Parathyroid adenoma (tissue), 2 donors: ENCODE measurements at regions not wholly inside any gene's neighbourhood (a gene's known extent, or its start where the extent isn't known, plus 50 kb on each side); places are given as distances from the start of the nearest gene placed in this dataset.

ENCODE experiments used
- H2AFZ ChIP-seq: fragments of 300-600 bp; sonication (generic); one replicate; pipeline ENCODE4 v1.7.0; 2017; ENCODE audit warnings: antibody characterized with exemption, mild to moderate bottlenecking
- H3K27ac ChIP-seq: fragments of 300-600 bp; sonication (generic); one replicate; pipeline ENCODE4 v1.7.0; 2017
- H3K27me3 ChIP-seq: fragments of 300-600 bp; sonication (generic); one replicate; pipeline ENCODE4 v1.7.0; 2017; ENCODE audit warnings: low read length; ENCODE audit not compliant: control insufficient read depth, insufficient read depth
- H3K36me3 ChIP-seq: fragments of 300-600 bp; sonication (generic); one replicate; pipeline ENCODE4 v1.7.0; 2017; ENCODE audit warnings: low read length; ENCODE audit not compliant: control insufficient read depth, insufficient read depth
- H3K4me1 ChIP-seq: fragments of 300-600 bp; sonication (generic); one replicate; pipeline ENCODE4 v1.7.0; 2017; ENCODE audit warnings: control low read depth
- H3K4me2 ChIP-seq: fragments of 300-600 bp; sonication (generic); one replicate; pipeline ENCODE4 v1.7.0; 2017; ENCODE audit warnings: low read length
- H3K4me3 ChIP-seq: fragments of 300-600 bp; sonication (generic); one replicate; pipeline ENCODE4 v1.7.0; 2017; ENCODE audit warnings: low read depth, low read length
- H3K79me2 ChIP-seq: fragments of 300-600 bp; sonication (generic); one replicate; pipeline ENCODE4 v1.7.0; 2017; ENCODE audit warnings: control low read depth
- H3K9ac ChIP-seq: fragments of 300-600 bp; sonication (generic); one replicate; pipeline ENCODE4 v1.7.0; 2017; ENCODE audit warnings: mild to moderate bottlenecking
- H3K9me3 ChIP-seq: fragments of 300-600 bp; sonication (generic); one replicate; pipeline ENCODE4 v1.7.0; 2017; ENCODE audit warnings: low read length; ENCODE audit not compliant: control insufficient read depth
- TF ChIP-seq, protein P1 (sequence below): fragments of 300-600 bp; sonication (generic); IDR thresholded peaks from one replicate; pipeline ENCODE4 v1.7.0; 2017; ENCODE audit warnings: antibody characterized with exemption, mild to moderate bottlenecking
- donor health status: primary hyperparathyroidism.

DNA sequence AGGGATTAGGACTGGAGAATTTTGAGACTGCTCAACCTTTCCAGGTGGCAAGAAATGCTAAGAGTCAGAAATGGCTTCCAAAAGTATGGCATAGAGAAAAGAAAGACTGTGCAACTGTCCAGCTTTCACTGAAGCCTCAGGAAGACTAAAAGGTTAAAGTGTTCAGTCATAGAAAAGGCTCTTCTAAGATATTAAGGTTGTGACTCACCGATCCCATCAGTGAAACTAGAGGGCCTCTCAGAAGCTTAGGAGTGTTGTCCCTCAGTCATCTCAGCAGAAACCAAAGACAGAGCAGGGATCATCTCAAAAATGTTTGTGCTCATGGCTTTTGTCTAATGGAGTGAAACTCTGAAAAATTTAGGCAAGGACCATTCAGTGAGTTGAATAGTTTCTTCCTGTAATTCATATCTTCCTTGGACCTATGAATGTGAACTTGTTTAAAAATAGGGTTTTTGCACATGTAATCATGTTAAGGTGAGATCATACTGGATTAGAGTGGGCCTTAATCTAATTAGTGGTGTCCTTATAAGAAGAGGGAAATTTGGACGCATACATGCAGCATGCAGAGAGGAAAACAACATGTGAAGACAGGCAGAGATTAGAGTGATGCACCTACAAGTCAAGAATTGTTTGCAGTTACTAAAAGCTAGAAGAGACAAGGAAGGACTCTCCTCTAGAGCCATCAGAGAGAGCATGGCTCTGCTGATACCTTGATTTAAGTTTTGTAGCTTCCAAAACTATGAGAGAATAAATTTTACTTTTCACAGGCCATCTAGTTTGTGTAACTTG is 71.3 kb downstream of the RPE65 start:
- TF ChIP-seq, protein P1, sequence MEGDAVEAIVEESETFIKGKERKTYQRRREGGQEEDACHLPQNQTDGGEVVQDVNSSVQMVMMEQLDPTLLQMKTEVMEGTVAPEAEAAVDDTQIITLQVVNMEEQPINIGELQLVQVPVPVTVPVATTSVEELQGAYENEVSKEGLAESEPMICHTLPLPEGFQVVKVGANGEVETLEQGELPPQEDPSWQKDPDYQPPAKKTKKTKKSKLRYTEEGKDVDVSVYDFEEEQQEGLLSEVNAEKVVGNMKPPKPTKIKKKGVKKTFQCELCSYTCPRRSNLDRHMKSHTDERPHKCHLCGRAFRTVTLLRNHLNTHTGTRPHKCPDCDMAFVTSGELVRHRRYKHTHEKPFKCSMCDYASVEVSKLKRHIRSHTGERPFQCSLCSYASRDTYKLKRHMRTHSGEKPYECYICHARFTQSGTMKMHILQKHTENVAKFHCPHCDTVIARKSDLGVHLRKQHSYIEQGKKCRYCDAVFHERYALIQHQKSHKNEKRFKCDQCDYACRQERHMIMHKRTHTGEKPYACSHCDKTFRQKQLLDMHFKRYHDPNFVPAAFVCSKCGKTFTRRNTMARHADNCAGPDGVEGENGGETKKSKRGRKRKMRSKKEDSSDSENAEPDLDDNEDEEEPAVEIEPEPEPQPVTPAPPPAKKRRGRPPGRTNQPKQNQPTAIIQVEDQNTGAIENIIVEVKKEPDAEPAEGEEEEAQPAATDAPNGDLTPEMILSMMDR = no peak
- no peaks in the 10 kb centered on the region for H3K9me3 ChIP-seq
- no peaks in the 10 kb centered on the region for H3K36me3 ChIP-seq
- H3K4me2 ChIP-seq = no peak overlapping the region
- no peaks in the 10 kb centered on the region for H3K4me1 ChIP-seq
- no peaks in the 10 kb centered on the region for H3K79me2 ChIP-seq
- H3K27ac ChIP-seq = no peak overlapping the region
- no peak overlapping the region for H2AFZ ChIP-seq
- H3K27me3 ChIP-seq = no peaks in the 10 kb centered on the region
- H3K9ac ChIP-seq = no peak overlapping the region
- H3K4me3 ChIP-seq = no peak overlapping the region

DNA sequence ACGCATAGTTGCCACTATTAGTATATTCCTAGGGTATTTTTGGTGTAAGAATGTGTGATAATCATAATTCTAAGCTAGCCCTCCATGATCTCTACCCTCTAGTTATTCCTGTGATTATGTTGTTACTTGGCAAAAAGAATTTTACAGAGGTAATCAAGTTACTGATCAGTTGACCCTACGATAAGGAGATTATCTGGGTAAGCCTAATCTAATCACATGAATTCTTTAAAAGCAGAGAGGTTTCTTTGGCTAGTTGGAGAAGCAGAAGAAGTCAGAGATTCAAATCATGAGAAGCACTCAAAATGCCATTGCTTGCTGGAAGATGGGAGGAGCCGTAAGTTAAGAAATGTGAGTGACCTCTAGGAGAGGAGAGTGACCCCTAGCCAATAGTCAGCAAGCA is 72.7 kb downstream of the RPE65 start:
- Histone ChIP-seq H3K9me3 (no peaks in the 10 kb centered on the region), H3K4me2 (no peak overlapping the region), H2AFZ (no peak overlapping the region), H3K4me1 (no peaks in the 10 kb centered on the region), H3K27me3 (no peaks in the 10 kb centered on the region), H3K36me3 (no peaks in the 10 kb centered on the region), H3K4me3 (no peak overlapping the region), H3K9ac (no peak overlapping the region), H3K79me2 (no peaks in the 10 kb centered on the region), H3K27ac (no peak overlapping the region)
- TF ChIP-seq, protein P1 = no peak

DNA sequence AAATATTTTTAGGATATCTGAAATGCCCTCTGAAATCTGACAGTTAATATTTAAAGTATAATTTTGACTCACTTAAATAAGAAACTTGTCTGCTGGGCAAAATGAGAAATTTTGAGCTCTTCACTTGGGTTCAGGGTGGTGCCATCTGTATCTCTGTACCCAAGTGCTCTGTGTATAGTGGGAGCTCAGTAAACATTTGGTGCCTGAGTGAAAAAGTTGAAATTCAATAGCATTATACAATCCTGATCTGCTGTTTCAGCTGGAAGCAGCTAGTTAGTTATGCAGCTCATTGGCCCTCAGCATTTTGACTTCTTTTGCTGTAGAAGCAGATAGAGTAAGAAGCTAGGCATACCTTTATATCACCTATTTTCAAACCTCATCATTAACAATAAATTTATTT is 73.3 kb downstream of the RPE65 start:
- H3K9ac ChIP-seq = no peak overlapping the region
- TF ChIP-seq, protein P1 = no peak
- no peak overlapping the region for H3K4me3 ChIP-seq
- no peak overlapping the region for H3K27ac ChIP-seq
- H3K36me3 ChIP-seq = no peaks in the 10 kb centered on the region
- H2AFZ ChIP-seq = no peak overlapping the region
- no peaks in the 10 kb centered on the region for H3K27me3 ChIP-seq
- no peak overlapping the region for H3K4me2 ChIP-seq
- H3K4me1 ChIP-seq = no peaks in the 10 kb centered on the region
- H3K9me3 ChIP-seq = no peaks in the 10 kb centered on the region
- no peaks in the 10 kb centered on the region for H3K79me2 ChIP-seq

DNA sequence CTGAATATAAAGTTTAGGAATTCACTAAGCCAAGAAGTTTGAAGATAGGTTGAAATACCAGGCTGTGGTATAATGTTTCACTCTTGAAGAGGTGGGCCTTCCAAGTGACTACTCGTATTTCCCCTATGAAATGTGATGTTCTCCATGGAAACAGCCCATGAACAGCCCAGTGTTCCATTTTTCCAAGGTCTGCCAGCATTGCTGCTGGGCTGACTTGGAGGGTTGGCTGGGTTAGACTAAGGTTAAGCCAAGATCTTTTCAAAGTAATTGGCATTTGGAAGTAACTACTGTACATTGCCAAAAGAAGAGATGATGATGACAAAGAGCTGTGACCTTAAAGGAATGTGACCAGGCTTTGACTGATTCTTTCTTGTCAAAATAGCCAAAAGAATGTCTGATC is 73.8 kb downstream of the RPE65 start:
- Histone ChIP-seq H3K9ac (no peak overlapping the region), H3K4me1 (no peaks in the 10 kb centered on the region), H3K4me2 (no peak overlapping the region), H3K4me3 (no peak overlapping the region), H3K79me2 (no peaks in the 10 kb centered on the region), H3K36me3 (no peaks in the 10 kb centered on the region), H2AFZ (no peak overlapping the region), H3K27me3 (no peaks in the 10 kb centered on the region), H3K27ac (no peak overlapping the region), H3K9me3 (no peaks in the 10 kb centered on the region)
- TF ChIP-seq, protein P1 = no peak

DNA sequence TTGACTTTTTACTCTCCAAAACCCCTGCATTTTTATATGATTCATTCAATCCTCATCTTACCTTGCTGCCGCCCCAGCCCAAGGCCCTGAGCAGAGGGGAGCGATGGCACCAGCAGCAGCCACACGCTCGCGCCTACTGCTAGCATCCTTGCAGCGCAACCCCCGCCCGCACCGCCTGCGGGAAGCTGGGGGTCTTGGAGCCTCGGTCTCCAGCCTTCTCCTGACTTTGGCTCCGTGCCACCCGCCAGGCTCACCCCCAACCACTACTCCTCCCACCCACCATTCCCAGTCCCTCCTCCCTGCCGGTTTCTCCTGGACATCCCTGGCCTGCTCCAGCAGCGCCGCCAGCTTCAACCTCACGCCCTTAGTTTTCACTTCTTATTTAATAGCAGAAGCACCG is 76.6 kb downstream of the RPE65 start:
- H3K27me3 ChIP-seq = no peaks in the 10 kb centered on the region
- no peak overlapping the region for H2AFZ ChIP-seq
- no peaks in the 10 kb centered on the region for H3K9me3 ChIP-seq
- no peak overlapping the region for H3K27ac ChIP-seq
- H3K4me1 ChIP-seq = no peaks in the 10 kb centered on the region
- H3K4me2 ChIP-seq = no peak overlapping the region
- H3K9ac ChIP-seq = no peak overlapping the region
- H3K36me3 ChIP-seq = no peaks in the 10 kb centered on the region
- no peaks in the 10 kb centered on the region for H3K79me2 ChIP-seq
- TF ChIP-seq, protein P1 = no peak
- no peak overlapping the region for H3K4me3 ChIP-seq
